DND-41 (cell line): ENCODE measurements at regions not wholly inside any gene's neighbourhood (a gene's known extent, or its start where the extent isn't known, plus 50 kb on each side); places are given as distances from the start of the nearest gene placed in this dataset.

Experiments
- ATAC-seq: fragments of 200-7000 bp; cut with Tn5 transposase; 3 replicates; pipeline ENCODE4 v1.9.1; 2021; ENCODE audit warnings: low read depth; ENCODE audit not compliant: insufficient read depth
- DNase-seq: peaks from one replicate; pipeline ENCODE4 v3.0.0-alpha.2; 2020
- H2AFZ ChIP-seq: 2 replicates; pipeline ENCODE4 v1.6.0; 2012; ENCODE audit warnings: low read depth, low read length
- H3K27ac ChIP-seq: 2 replicates; pipeline ENCODE4 v1.5.1; 2012; ENCODE audit warnings: low read length, inconsistent platforms
- H3K27me3 ChIP-seq: fragments of 200-600 bp; sonication (generic); 2 replicates; pipeline ENCODE4 v1.6.0; 2012; ENCODE audit warnings: low read length, mild to moderate bottlenecking, inconsistent platforms; ENCODE audit not compliant: insufficient read depth, poor library complexity
- H3K36me3 ChIP-seq: 2 replicates; pipeline ENCODE4 v1.5.1; 2012; ENCODE audit warnings: low read length, inconsistent platforms; ENCODE audit not compliant: insufficient read depth
- H3K4me1 ChIP-seq: 2 replicates; pipeline ENCODE4 v1.5.1; 2012; ENCODE audit warnings: mild to moderate bottlenecking, low read length; ENCODE audit not compliant: insufficient read depth
- H3K4me2 ChIP-seq: 2 replicates; pipeline ENCODE4 v1.6.0; 2012; ENCODE audit warnings: mild to moderate bottlenecking, moderate library complexity, low read length, inconsistent platforms; ENCODE audit not compliant: insufficient read depth
- H3K4me3 ChIP-seq, 2 experiments: fragments of 200-600 bp in 1 of 2; shearing (Covaris generic) in 1 of 2; 2 replicates each; pipeline ENCODE4 v1.5.1; 2012 to 2016; ENCODE audit warnings: inconsistent platforms in 2 of 2, low read length in 2 of 2, mild to moderate bottlenecking in 2 of 2, low read depth in 1 of 2, moderate library complexity in 1 of 2
- H3K79me2 ChIP-seq: 2 replicates; pipeline ENCODE4 v1.6.0; 2012; ENCODE audit warnings: low read length, inconsistent platforms; ENCODE audit not compliant: insufficient read depth
- H3K9ac ChIP-seq: 2 replicates; pipeline ENCODE4 v1.6.0; 2012; ENCODE audit warnings: low read depth, mild to moderate bottlenecking, inconsistent platforms, low read length, moderate library complexity
- H3K9me3 ChIP-seq: 2 replicates; pipeline ENCODE4 v1.5.1; 2012; ENCODE audit warnings: low read length, moderate library complexity, mild to moderate bottlenecking, inconsistent platforms; ENCODE audit not compliant: insufficient read depth, severe bottlenecking
- H4K20me1 ChIP-seq: 2 replicates; pipeline ENCODE4 v1.6.0; 2012; ENCODE audit warnings: low read length; ENCODE audit not compliant: insufficient read depth
- CTCF ChIP-seq: IDR thresholded peaks from 2 replicates; pipeline ENCODE4 v1.5.1; 2012; ENCODE audit warnings: borderline replicate concordance, low read length, moderate library complexity, mild to moderate bottlenecking; ENCODE audit not compliant: poor library complexity, severe bottlenecking; ENCODE audit errors: extremely low read depth
- EZH2 ChIP-seq: IDR thresholded peaks from 3 replicates; pipeline ENCODE4 v1.6.1; 2012; ENCODE audit warnings: borderline replicate concordance, low read depth, mild to moderate bottlenecking, moderate library complexity, low read length, inconsistent platforms; ENCODE audit not compliant: severe bottlenecking

- H2AFZ ChIP-seq, result no peak overlapping the region
- no peak for DNase-seq
- no peaks in the 10 kb centered on the region for H3K79me2 ChIP-seq
- no peaks in the 10 kb centered on the region for H3K9me3 ChIP-seq
- H3K27me3 ChIP-seq, result no peaks in the 10 kb centered on the region
- H3K4me3 ChIP-seq, result no peak overlapping the region
- no peak overlapping the region for H3K9ac ChIP-seq
- no peaks in the 10 kb centered on the region for H3K36me3 ChIP-seq
- H3K4me2 ChIP-seq, result no peak overlapping the region
- TF ChIP-seq CTCF (no peak), EZH2 (no peak)
- no peak for ATAC-seq
- no peaks in the 10 kb centered on the region for H3K4me1 ChIP-seq
- H3K27ac ChIP-seq, result no peak overlapping the region
- H4K20me1 ChIP-seq, result no peaks in the 10 kb centered on the region
Measured at GRCh38 chr2:220845766-220846273, 726.3 kb downstream of the EPHA4 start.

GRCh38 chr2:220847006-220847405 lies 725.1 kb downstream of the EPHA4 start:
- Histone ChIP-seq H3K4me3 (no peak overlapping the region), H4K20me1 (no peaks in the 10 kb centered on the region), H3K27ac (no peak overlapping the region), H3K9me3 (no peaks in the 10 kb centered on the region), H2AFZ (no peak overlapping the region), H3K4me1 (no peaks in the 10 kb centered on the region), H3K79me2 (no peaks in the 10 kb centered on the region), H3K36me3 (no peaks in the 10 kb centered on the region), H3K4me2 (no peak overlapping the region), H3K9ac (no peak overlapping the region), H3K27me3 (no peaks in the 10 kb centered on the region)
- DNase-seq, result no peak
- ATAC-seq, result no peak
- no peak for TF ChIP-seq EZH2
- TF ChIP-seq CTCF, result no peak

DNA sequence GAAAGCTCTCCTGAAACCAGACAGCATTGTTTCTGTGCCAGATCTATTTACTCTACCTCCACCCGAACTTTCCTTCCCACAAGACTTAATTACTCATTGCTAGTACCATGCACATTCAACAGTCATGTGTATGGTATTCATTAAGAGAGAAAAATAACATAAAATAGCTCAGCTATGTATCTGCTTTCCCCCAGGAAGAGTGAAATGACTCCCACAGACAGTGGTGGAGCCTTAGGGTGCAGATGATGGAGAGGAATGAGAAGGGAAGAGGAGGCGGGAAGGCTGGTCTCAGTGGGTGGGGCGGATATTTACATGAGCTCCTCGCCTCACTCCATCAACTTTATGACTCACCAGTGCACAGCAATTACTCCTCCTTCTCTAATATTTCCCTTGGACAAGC lies 724.5 kb downstream of the EPHA4 start:
- no peak for DNase-seq
- Histone ChIP-seq H3K27ac (no peak overlapping the region), H3K9ac (no peak overlapping the region), H2AFZ (no peak overlapping the region), H3K27me3 (no peaks in the 10 kb centered on the region), H3K9me3 (no peaks in the 10 kb centered on the region), H3K36me3 (no peaks in the 10 kb centered on the region), H3K4me1 (no peaks in the 10 kb centered on the region), H3K4me2 (no peak overlapping the region), H4K20me1 (no peaks in the 10 kb centered on the region), H3K4me3 (no peak overlapping the region), H3K79me2 (no peaks in the 10 kb centered on the region)
- TF ChIP-seq EZH2, result no peak
- no peak for TF ChIP-seq CTCF
- ATAC-seq, result no peak

GRCh38 chr2:220849433-220849832 lies 722.7 kb downstream of the EPHA4 start:
- H3K4me2 ChIP-seq, result no peak overlapping the region
- no peak for TF ChIP-seq EZH2
- no peak for TF ChIP-seq CTCF
- H3K4me3 ChIP-seq, result no peak overlapping the region
- no peak for DNase-seq
- H3K9ac ChIP-seq, result no peak overlapping the region
- ATAC-seq, result no peak
- H3K27ac ChIP-seq, result no peak overlapping the region
- H3K9me3 ChIP-seq, result no peaks in the 10 kb centered on the region
- H3K27me3 ChIP-seq, result no peaks in the 10 kb centered on the region
- no peaks in the 10 kb centered on the region for H4K20me1 ChIP-seq
- no peaks in the 10 kb centered on the region for H3K36me3 ChIP-seq
- no peaks in the 10 kb centered on the region for H3K4me1 ChIP-seq
- no peak overlapping the region for H2AFZ ChIP-seq
- H3K79me2 ChIP-seq, result no peaks in the 10 kb centered on the region
